ENCODE measurements at regions not wholly inside any gene's neighbourhood (a gene's known extent, or its start where the extent isn't known, plus 50 kb on each side); places are given as distances from the start of the nearest gene placed in this dataset.

DNA sequence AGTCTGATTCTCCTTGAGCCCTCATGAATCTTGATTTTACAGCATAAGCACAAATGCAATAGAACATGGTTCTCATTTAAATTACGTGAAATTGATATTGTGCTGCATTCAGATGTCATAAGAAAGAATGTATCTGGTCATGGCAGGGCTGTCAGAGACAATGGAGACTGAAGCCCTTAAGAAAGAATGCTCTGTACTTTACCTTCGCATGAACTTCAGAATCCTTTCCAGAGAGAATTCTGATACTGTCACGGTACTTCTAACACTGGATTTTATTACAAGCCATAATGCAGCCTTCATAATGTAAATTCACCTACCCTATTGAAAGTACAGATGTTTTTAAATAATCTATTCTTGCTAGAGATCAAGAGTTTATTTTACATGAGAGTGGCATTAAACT is 677.9 kb upstream of the ADGRL3 start:
- DNase-seq (ENCODE audit: low spot score) = no peak

- no peak for DNase-seq (ENCODE audit: low spot score)
Measured at GRCh38 chr4:60531776-60532379, 668.2 kb upstream of the ADGRL3 start.

- no peak for DNase-seq (ENCODE audit: low spot score)
Measured at GRCh38 chr4:60544981-60545380, 655.1 kb upstream of the ADGRL3 start.

DNA sequence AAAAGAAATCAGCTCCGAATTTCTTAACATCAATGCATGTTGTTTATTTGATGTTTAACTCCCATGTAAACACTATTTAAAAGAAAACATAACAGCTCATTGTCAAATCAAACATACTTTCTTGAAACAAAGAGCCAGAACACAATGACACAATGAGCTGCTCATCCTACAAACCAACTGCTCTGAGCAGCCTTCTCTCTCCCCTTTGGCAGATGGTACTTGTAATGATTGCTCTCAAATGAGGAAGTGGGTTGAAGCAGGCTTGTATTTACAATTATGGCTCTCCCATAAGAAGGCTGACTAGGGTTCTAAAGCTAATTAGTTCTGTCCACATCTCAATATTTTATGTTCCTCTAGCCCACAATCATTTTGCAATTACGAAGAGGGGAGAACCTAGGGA is 637.8 kb upstream of the ADGRL3 start:
- DNase-seq (ENCODE audit: low spot score) = no peak

DNA sequence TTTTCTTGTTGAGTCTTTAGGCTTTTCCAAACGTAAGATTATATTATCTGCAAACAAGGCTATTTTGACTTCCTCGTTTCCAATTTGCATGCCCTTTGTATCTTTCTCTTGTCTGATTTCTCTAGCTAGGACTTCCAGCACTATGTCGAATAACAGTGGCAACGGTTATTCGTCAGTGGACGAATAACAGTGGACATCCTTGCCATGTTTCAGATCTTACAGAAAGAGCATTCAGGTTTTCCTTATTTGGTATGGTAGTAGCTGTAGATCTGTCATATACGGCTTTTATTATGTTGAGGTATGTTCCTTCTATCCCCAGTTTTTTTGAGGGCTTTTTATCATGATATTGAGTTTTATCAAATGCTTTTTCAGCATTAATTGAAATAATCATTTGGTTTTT is 634.6 kb upstream of the ADGRL3 start:
- DNase-seq (ENCODE audit: low spot score) = no peak

GRCh38 chr4:60575336-60575735 is 624.8 kb upstream of the ADGRL3 start:
- DNase-seq (ENCODE audit: low spot score) = no peak

DNA sequence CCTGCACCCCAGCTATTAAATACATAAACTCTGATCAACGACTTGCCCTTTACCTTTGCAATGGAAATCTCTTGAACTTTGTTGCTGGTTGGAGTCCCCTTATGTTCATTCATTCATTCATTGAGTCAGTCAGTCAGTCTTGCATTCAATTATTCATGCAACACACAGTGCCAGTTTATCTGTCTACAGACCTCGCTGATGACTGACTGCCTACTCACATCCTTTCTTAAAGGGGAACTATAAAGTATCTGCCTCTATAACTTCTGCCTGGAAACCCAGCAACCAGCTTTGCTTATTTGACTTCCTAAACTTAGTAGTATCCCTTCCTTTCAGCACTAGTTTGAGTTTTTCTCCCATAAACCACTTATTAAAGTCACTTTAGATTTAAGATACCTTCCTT is 620.8 kb upstream of the ADGRL3 start:
- DNase-seq (ENCODE audit: low spot score) = no peak

- DNase-seq (ENCODE audit: low spot score) = no peak
Measured at GRCh38 chr4:60581919-60582536, 618.1 kb upstream of the ADGRL3 start.

DNA sequence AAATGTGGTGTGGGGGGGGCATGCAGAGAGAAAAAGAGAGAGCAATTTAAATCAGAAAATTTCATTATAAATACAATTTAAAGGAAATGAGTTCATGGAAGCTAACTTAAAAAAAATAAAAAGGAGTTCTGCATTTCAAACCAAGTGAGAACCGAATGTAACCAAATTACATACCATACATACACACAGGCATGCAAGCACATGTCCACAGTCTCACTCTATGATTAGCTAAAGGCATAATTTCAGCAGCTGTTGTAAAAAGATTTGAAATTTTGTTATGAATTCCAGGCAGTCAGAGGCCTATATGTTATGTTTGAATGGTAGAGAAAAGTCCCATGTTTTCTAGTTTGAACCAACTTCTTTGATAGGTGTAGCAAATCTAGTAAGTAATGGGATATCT is 611.6 kb upstream of the ADGRL3 start:
- DNase-seq (ENCODE audit: low spot score) = no peak

GRCh38 chr4:60589425-60589824 is 610.7 kb upstream of the ADGRL3 start:
- no peak for DNase-seq (ENCODE audit: low spot score)

GRCh38 chr4:60590116-60590515 is 610.0 kb upstream of the ADGRL3 start:
- DNase-seq (ENCODE audit: low spot score) = no peak

DNA sequence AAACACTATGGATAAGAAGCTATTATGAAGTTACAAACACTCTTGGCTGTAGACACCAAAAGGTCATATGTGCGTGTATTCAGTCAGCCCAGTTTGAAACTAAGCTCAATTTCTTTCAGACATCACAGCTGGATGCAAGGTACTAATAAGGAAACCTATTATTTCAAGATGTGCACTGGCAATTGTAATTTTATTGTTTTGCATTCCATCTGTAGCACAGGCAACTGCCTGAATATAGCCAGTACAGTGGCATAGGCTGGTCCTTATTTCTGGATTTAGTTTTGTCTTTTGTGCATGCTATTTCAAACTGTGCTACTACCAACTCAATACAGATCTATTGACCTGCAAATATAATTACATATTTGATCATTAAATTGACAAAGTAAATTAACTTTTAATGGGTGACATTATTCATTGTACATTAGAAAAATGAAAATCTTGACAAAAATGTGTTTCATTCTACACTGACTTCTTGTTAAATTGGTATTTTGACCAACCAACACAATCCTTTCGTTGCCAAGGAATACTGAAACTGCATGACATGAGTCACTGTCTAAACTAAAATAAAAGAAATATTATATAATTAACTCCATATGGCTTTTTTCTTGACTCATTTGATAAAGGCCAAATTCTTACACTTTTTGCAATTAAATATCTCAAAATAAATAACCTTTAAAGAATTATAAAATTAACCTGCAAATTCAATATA is 594.3 kb upstream of the ADGRL3 start:
- no peak for DNase-seq (ENCODE audit: low spot score)

DNA sequence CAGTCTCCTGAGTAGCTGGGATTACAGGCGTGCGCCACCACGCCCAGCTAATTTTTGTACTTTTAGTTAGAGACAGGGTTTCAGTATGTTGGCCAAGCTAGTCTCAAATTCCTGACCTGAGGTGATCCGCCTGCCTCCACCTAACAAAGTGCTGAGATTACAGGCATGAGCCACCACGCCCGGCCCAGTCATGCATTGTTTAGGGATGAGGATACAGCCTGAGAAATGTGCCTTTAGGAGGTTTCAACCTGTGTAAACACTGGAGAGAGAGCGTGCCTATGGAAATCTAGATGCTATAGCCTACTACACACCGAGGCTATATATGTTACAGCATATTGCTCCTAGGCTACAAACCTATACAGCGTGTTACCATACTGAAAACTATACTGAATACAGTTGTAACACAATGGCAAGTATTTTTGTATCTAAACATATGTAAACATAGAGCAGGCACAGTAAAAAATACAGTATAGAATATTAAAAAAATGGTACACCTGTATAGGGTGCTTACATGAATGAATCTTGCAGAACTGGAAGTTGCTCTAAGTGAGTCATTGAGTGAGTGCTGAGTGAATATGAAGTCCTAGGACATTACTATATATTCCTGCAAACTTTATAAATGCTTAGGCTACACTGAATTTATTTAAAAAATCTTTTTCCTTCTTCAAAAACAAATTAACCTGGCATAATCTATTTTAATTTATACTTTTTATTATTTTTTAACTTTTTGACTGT is 588.2 kb upstream of the ADGRL3 start:
- DNase-seq (ENCODE audit: low spot score) = no peak

GRCh38 chr4:60617731-60618130 is 582.4 kb upstream of the ADGRL3 start:
- DNase-seq (ENCODE audit: low spot score) = no peak

DNA sequence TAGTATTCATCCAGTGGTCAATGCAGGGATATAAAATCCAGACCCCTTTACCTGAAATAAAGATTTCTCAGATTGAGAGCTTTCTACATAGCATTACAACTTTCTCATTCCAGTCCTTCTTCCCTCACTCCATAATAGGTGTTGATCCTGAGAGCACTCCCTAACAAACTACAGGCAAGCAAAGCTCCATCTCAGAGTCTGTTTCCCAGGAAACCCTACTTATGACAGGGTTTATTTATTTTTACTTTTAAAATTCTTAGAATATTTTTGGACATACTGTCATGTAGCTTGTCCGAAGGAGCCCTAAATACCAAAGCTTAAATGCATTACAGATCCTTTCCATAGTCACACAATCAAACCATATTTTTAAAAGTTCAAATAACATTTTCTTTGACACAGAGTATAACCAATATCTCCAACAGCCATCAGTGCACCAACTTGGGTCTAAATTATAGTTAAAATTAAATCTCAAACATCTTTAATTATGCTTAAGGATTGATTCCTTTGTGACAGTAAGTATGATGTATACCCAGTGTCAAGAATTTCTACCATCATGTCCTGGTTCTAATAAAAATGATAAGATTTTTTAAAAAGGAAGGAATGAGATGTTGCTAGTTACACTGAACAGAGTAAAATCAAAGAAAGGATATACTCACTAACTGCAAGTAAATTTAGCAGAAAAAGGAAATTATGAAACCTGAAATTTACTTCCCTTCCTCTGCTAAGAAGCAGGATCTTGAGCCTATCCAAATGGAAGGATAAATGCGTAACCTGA is 580.4 kb upstream of the ADGRL3 start:
- no peak for DNase-seq (ENCODE audit: low spot score)

DNA sequence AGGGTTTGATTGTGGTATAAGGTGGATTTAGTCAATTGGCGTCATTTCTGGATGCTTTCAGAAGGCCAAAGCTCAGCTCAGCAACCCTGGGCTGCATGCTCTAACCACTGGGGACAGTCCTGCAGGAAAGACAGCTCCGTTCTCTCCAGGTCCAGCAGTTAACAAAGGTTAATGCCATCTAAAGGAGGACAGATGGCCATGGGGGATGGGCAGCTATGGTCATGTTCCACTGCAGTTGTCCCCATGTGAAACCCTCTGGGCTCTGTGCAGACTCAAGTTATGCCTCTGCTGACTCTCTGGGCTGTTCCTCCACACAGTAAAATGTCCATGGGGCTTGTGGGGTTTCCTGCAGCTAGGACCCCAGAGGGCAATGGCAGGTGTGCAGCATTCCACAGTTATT is 562.1 kb upstream of the ADGRL3 start:
- no peak for DNase-seq (ENCODE audit: low spot score)

GRCh38 chr4:60648774-60649173 is 551.4 kb upstream of the ADGRL3 start:
- DNase-seq (ENCODE audit: low spot score) = no peak

- DNase-seq (ENCODE audit: low spot score) = no peak
Measured at GRCh38 chr4:60652933-60653332, 547.2 kb upstream of the ADGRL3 start.

GRCh38 chr4:60655356-60655755 is 544.8 kb upstream of the ADGRL3 start:
- no peak for DNase-seq (ENCODE audit: low spot score)

GRCh38 chr4:60656171-60656570 is 544.0 kb upstream of the ADGRL3 start:
- DNase-seq (ENCODE audit: low spot score) = no peak

GRCh38 chr4:60657041-60657440 is 543.1 kb upstream of the ADGRL3 start:
- no peak for DNase-seq (ENCODE audit: low spot score)

- no peak for DNase-seq (ENCODE audit: low spot score)
Measured at GRCh38 chr4:60657807-60658206, 542.3 kb upstream of the ADGRL3 start.
